GM19372 (cell line): ENCODE measurements at regions not wholly inside any gene's neighbourhood (a gene's known extent, or its start where the extent isn't known, plus 50 kb on each side); places are given as distances from the start of the nearest gene placed in this dataset.

Experiments
- ATAC-seq: cut with Tn5 transposase; IDR thresholded peaks from one replicate; pipeline ENCODE4 v1.9.1; 2021; ENCODE audit warnings: mild to moderate bottlenecking, low read depth, moderate library complexity; ENCODE audit not compliant: unreplicated experiment

- ATAC-seq = no peak
These were observed 569.0 kb upstream of the SORCS1 start for GRCh38 chr10:107733328-107734130.

GRCh38 chr10:107732045-107732444 is 567.5 kb upstream of the SORCS1 start:
- ATAC-seq = no peak

- ATAC-seq = peak; percentile 70
These were observed 564.3 kb upstream of the SORCS1 start for GRCh38 chr10:107728807-107729206.

GRCh38 chr10:107727767-107728317 is 563.3 kb upstream of the SORCS1 start:
- ATAC-seq = no peak

GRCh38 chr10:107718864-107719263 is 554.4 kb upstream of the SORCS1 start:
- ATAC-seq = no peak

- no peak for ATAC-seq
These were observed 552.5 kb upstream of the SORCS1 start for GRCh38 chr10:107717046-107717445.

GRCh38 chr10:107715565-107715964 is 551.1 kb upstream of the SORCS1 start:
- no peak for ATAC-seq

GRCh38 chr10:107708981-107709380 is 544.5 kb upstream of the SORCS1 start:
- ATAC-seq = no peak

GRCh38 chr10:107706096-107706725 is 541.7 kb upstream of the SORCS1 start:
- no peak for ATAC-seq

GRCh38 chr10:107701943-107702342 is 537.4 kb upstream of the SORCS1 start:
- ATAC-seq = no peak

- peak; percentile 43 for ATAC-seq
These were observed 527.6 kb upstream of the SORCS1 start for GRCh38 chr10:107692072-107692471.

- peak; percentile 62 for ATAC-seq
These were observed 524.8 kb upstream of the SORCS1 start for GRCh38 chr10:107689323-107689722.

GRCh38 chr10:107687701-107688100 is 523.2 kb upstream of the SORCS1 start:
- no peak for ATAC-seq

- peak; percentile 72 for ATAC-seq
These were observed 521.6 kb upstream of the SORCS1 start for GRCh38 chr10:107686095-107686494.

- no peak for ATAC-seq
These were observed 507.5 kb upstream of the SORCS1 start for GRCh38 chr10:107671960-107672359.

GRCh38 chr10:107666214-107666613 is 501.7 kb upstream of the SORCS1 start:
- no peak for ATAC-seq

GRCh38 chr10:107665459-107665858 is 501.0 kb upstream of the SORCS1 start:
- no peak for ATAC-seq

GRCh38 chr10:107657851-107658250 is 493.3 kb upstream of the SORCS1 start:
- ATAC-seq = no peak

GRCh38 chr10:107656932-107657331 is 492.4 kb upstream of the SORCS1 start:
- ATAC-seq = no peak

- ATAC-seq = peak; percentile 82
These were observed 489.4 kb upstream of the SORCS1 start for GRCh38 chr10:107653832-107654287.

GRCh38 chr10:107650939-107651338 is 486.4 kb upstream of the SORCS1 start:
- no peak for ATAC-seq

GRCh38 chr10:107649249-107649648 is 484.7 kb upstream of the SORCS1 start:
- no peak for ATAC-seq
